B cell (primary cell): ENCODE measurements at regions not wholly inside any gene's neighbourhood (a gene's known extent, or its start where the extent isn't known, plus 50 kb on each side); places are given as distances from the start of the nearest gene placed in this dataset.

Source experiments
- CTCF ChIP-seq: fragments of 200-600 bp; IDR thresholded peaks from one replicate; pipeline ENCODE4 v1.8.0; 2022; ENCODE audit warnings: antibody characterized with exemption, mild to moderate bottlenecking
- EZH2 ChIP-seq: IDR thresholded peaks from 2 replicates; pipeline ENCODE4 v1.6.1; 2012; ENCODE audit warnings: borderline replicate concordance, low read depth, mild to moderate bottlenecking, moderate library complexity, low read length; ENCODE audit not compliant: insufficient read depth, poor library complexity, severe bottlenecking

DNA sequence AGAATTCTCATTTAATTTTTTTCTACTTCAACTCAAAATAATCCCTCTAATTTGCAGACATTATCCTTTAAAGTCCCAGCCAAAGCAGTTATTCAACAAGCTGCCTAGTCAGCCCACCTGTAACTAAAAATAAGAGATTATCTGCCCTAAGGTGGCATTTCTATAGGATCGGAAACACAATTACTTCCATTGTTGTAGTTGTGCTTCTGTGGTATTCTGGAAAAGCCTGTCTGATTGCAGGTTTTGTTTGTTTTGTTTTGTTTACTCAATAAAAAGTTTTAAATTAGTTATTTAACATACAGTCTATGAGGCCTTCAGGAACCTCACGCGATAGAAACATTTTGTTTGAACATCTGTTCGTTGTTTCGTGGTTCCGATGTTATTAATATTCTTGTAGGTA lies 101.0 kb downstream of the ZIC5 start:
- TF ChIP-seq CTCF = no peak
- TF ChIP-seq EZH2 = no peak
